ENCODE measurements at regions not wholly inside any gene's neighbourhood (a gene's known extent, or its start where the extent isn't known, plus 50 kb on each side); places are given as distances from the start of the nearest gene placed in this dataset.

DNA sequence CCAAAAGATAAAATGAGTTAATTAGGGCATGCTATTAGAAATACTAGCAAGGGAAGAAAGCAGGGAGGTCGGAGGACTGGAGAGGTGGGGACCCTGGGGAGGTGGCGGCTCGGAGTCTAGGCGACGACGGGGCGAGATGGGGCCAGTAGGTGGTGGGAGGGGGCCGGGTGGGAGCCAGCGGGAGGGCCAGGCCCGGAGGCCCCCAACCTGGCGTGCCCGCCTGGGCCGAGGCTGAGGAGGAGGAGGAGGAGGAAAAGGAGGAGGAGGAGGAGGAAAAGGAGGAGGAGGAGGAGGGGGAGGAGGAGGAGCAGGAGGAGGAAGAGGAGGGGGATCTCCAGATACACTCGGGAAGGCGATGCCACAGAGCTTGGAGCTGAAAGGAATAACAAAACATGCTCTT, 426.2 kb downstream of the NR2F2 start:
- no peak for DNase-seq

DNA sequence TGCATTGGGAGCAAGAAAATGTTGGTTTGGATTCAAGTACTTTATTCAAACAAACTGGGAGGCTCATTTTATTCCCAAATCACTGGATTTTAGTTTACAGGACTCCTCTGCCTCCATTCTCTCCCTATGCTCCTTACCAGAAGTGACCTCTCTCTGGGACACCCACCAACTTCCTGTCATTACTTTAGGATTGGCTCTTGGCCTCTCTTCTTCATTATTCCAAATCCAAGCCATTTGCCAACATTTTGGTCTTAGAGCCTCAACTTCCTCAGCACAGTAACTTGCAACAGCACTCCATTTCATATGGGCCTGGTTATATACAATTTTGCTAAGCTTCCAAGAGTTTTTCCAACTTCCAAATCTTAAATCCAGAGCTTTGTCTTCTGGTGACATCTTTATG, 432.1 kb downstream of the NR2F2 start:
- DNase-seq: no peak

DNA sequence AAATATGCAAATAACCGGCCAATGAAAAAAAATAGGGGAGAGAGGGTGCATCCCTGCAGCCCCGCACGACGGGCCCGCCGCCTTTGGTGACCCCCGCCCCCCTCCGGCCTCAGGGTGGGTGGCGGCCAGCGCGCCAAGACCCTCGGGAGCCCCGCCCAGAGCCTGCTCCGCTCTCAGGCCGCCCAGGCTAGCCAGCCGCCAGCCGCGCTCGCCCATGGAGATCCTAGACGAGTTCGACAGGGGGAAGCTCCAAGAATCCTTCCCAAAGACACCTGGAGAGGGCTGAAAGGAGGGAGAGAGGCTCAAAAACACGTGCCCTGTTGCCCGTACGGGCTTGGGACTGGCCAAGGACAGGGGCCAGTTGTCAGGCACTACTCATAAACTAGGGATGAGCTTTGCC, 434.0 kb downstream of the NR2F2 start:
- DNase-seq: no peak

DNA sequence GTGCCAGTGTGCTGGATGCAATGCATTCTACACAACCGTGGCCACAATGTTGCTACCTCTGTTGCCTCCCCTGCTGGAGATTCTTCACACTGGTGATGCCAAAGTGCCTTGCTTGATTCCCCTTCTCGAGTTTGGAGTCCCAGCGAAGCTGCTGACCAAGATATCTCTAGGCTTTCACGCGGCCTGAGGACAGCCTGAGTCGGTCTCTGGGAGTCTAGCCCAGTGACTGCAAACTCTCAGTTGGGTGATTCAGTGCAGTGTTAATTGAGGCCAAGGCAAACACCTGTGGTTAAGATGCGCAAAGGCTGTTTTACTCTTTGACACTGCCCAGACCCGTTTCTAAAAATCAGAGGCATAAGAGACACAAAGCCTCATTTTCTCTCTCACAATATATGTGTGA, 434.4 kb downstream of the NR2F2 start:
- DNase-seq: no peak

DNA sequence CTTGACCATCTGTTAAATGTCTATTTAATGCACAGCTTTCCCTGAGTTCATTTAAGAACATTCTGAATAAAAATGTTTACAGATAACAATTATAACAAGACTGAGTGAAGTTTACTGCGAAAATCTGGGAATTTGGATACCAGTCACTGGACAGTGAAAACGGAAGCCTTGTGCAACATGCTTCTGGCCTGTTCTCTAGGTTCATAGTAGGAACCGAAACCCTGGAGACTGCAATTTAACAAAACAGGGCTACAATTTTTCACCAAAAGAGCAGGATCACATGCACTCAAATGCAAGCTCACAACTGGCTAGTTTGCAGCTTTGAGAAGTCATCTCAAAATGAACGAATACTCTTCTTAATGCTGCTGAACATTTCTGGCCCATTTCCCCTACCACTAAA, 435.9 kb downstream of the NR2F2 start:
- DNase-seq: no peak

DNA sequence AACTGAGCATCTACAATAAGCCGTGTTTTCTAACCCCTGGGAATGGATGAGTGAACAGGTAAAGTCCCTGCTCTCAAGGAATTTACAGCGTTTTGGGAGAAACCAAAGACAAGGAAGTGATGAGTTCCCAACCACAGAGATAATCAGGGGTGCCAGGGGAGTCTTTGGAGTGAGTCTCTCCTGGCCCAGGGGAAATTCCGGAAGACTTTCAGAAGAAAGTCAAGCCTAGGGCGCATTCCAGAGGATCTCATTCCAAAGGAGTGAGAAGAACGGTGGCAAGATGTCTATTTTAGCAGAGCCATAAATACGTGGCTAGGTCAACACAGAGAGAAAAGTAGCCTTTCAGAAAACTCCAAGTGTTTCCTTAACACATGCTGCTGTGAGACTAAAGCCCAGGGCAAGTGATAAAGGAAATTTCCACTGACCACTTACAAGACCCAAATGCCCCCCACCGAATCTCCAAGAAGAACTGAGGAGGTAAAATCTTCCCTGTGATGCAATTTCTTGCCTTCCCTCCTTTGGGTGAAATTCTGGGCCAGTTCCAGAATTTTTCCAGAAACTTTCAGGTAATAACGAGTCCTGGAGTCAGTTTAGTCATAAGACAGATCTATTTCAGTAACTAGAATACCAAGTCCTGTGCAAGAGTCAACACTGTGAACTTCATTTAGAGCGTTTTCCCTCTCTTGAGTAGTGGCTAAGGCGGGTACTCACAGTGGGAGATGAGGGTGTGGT, 437.4 kb downstream of the NR2F2 start:
- DNase-seq: no peak

DNA sequence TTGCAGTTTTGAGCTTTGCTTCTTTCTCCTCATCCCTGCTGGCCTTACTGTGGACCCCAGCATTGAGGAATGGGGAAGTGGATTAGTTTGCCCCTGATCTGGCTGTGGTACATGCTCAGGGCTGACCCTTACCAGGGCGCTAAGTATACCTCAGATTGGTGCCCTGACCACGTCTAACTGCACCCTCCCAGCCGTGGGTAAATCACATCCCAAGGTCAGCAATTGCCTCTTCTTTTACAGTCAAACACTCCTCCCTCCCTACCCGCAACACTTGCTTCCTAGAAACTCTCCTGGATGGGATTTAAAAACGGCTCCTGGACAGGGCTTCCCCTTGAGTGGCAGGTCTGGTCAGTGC, 437.9 kb downstream of the NR2F2 start:
- DNase-seq: no peak

DNA sequence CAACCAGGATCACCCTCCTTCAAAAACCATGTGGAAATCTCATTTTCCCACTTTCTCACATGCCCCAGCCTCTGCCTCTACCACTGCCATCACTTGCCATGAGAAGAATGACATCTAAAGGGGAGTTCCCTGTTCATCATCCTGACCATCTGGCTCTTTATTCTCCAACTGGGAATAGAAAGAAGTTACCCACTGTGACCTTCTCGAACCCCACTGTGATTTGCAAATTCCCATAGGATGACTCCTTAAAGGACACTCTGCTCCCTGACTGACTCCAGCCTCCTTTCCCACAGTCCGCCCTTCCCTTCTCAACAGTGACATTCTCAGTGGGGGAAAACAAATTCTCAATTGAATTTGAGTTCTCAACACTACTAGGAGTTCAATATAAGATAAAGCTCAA, 440.5 kb downstream of the NR2F2 start:
- no peak for DNase-seq

DNA sequence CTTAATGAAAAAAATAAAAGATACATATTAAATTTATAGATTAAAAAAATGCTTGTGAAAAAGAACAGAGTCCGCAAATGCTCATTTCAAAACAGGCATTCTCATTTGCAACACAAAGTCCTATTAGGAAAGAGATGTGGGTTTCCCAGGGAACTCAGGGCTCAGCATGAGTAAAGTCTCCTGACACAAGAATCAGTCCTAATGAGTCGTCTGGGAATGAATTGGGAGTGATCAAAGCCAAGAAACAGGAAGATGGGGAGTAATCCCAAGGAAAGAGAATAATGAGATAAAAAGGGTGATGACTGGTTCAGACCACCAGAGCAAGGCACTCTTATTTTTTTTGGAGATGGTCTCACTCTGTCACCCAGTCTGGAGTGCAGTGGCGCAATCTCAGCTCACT, 443.7 kb downstream of the NR2F2 start:
- no peak for DNase-seq

DNA sequence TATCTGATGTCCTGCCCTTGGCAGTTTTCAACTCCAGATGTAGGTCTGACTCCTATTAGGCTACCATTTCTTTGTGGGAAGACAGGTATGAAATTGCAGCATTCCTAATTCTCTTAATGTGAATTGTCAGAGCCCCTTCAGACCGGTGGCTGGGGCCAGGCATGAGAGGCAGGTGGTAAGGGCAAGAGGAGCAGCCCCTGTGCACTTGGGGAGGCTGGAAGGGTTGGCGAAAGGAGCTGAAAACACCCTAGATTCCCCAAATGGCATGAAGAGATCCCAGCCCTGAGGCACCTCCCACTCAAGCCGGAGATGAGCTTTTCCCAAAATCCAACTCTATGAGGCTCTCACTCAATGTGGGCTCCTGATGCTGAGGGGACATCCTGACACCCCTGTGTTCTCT, 453.2 kb downstream of the NR2F2 start:
- no peak for DNase-seq

DNA sequence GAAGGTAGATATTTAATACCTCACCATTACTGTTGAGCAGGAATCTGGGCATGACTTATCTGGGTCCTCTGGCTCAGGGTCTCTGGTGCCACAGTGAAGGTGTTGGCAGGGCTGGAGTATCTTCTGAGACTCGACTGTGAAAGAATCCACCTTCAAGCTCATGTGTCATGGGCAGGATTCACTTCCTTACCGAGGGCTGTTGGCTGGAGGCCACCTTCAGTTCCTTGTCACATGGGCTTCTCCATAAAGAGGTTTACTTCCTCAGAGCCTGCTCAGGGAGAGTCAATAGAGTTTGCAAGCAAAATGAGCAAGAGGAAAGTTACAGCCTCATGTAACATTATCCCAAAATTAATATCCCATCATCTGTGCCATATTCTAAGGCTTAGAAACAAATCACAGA, 459.5 kb downstream of the NR2F2 start:
- no peak for DNase-seq

DNA sequence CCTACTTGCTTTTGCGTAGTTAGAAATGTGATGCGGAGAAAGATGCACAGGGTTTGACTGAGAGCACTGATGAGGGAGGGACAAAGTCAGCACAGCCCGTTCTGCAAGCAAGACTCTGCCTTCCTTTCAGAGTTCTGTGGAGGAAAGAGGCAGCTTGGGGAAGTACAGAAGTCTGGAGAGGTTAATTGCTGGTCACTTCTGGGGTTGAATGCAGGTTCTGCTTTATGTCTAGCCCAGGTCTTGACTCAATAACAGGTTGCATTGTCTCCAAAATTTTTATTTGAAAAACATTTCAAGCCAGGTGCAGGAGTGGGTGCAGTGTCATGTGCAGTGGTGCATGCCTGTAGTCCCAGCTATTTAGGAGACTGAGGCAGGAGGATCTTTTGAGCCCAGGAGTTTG, 461.7 kb downstream of the NR2F2 start:
- no peak for DNase-seq

DNA sequence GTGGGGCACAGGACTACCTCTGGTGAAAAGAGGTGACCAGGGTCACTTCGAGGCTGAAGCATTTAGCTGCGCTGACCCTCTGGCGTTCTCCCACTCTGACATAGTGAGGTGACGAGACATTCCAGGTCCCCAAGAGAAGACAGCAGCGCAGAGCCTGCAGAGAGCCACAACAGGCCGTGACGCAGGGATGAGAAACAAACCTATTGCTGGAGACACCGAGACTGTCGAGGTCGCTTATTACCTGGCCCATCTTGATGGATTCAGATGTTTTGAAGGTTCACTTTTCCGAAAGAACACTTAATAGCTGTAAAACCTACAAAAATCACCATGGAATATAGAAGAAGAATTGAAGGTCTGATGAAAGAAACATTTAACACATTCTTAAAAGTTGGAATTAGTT, 466.3 kb downstream of the NR2F2 start:
- no peak for DNase-seq

DNA sequence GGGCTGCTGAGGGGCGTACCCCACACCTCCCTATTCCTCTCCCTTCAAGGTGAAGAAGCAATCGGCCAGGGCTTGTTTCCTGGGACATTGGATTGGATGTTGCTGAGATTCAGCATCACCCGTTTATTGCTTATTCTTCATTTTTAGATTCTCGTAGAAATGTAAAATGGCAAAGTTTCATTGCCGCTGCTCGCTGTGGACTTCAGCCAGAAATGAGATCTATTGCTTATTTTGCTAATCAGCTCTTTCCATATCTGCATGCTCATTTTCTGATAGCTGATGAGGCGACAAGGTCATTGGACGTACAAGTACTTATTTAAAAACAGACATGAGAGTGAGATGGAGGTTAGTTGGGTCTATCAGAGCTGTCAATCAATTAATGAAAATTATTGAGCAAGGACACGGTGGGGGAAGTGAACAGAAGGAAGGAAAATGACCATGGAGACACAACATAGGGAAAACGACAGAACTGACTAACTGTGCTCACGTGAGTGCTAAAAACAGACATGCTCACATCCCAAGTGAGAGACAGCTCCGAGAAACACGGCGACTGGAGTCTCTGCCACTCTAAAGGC, 471.2 kb downstream of the NR2F2 start:
- no peak for DNase-seq

DNA sequence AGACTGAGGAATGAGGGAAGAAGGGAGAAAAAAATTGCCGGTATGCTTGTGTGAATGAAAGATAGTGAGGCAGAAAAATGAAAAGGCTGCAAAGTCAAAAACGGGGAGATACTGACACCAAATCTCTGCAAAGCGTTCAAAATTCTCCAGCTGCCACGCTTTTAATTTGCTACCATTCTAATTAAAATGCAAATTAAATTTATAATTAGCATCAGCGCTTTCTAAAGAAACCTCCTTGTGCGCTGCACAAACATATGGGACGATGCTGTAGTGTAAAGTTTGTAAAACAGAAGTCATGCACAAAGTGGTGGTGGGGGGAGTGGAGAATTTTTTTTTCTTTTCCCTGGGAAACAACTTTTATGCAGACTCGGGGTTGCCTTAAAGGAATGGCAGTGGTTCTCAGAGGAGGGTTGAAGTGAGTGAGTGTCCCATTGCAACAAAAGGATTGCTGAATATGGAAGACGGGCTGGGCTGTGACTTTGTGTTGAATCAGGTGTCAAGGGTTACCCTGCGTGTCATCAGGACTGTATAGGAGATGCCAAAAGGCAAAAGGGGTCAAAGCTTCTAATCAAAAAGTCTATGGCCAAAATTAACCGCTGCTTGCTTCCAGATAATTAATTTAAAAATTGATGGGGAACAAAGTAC, 472.2 kb downstream of the NR2F2 start:
- DNase-seq: no peak

DNA sequence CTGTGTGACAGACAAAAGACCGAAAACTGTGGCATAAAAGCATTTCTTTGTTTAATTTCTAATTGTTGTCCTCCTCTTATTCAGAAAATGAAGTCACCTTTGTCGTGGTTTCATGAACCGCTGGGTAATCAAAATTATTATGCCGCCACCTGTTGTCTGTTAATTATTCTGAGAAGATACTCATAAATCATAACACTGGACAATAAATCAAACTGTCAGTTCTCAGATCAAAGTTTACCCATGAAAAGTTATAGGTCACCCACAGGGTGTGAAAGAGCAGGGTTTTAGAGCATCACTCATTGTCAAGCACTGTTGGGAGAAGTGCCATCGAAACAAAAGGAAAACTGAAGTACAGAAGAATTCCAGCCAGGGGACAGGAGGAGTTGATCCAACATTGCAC, 474.3 kb downstream of the NR2F2 start:
- no peak for DNase-seq

DNA sequence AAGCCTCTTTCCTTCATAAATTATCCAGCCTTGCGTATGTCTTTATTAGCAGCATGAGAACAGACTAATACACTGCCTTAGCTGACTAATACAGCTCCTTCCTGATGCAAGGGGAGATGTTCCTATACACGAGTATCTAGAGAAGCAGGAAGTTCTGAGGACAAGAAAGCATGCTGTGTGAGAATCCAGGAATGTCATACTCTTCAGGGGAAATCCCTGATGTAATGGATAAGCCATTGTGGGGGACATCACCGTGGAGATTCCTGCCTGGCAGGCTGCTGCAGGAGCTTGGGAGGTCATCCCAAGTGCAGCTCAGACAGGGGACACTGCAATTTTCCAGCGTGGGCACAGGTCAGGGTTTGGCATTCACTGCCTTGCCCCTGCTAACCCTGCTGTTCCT, 476.9 kb downstream of the NR2F2 start:
- DNase-seq: no peak

DNA sequence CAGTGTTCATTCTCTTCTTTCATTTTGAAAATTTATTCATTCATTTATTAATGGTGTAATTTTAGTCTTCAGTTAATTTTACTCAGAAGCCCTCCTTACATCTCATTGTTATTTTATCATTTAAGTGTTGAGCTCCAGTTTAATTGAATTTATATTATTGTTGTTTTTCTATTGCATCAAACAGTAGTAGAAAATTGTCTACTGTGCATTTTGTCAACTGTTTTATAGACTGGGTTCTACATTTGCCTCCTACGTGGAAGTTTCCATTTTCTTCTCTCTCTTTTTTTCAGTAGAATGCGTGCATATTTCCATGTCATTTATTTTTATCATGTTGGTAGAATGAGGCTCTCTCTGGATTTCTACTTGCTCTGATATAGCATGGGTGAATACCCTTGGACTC, 487.4 kb downstream of the NR2F2 start:
- no peak for DNase-seq

DNA sequence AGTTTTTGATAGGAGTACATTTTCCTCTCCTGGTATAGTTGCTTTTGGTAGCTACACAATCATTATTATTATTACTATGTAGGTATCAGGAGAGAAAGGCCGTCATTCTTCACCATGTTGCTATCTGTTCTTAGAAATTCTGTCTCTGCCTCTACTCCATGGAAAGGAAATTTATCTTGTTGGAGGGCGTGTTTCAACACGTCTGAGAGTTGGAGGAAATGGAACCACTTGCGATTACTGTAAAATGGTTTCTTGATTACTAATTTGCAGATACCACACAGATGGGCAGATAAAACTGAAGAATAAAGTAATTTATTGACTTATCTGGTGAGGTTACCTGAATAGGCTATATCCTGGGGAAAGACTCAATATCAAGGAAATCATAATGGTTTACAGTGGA, 488.4 kb downstream of the NR2F2 start:
- DNase-seq: no peak

DNA sequence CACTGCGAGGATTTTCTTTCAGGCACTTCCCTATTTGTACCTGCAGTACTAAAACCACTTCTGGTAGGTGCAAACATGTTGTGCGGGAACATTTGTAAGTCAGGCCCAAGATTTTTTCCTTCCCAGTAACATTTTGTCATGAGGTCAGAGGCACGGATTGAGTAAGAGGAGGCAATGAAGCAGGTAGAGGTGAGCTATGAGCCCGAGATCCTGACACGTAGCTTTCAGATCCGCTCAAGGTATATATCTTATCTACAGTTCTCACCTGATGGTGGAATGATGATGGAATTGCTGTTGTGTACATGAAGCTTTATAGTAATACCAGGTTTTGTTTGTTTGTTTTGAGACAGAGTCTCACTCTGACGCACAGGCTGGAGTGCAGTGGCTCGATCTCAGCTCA, 497.5 kb downstream of the NR2F2 start:
- DNase-seq: no peak

DNA sequence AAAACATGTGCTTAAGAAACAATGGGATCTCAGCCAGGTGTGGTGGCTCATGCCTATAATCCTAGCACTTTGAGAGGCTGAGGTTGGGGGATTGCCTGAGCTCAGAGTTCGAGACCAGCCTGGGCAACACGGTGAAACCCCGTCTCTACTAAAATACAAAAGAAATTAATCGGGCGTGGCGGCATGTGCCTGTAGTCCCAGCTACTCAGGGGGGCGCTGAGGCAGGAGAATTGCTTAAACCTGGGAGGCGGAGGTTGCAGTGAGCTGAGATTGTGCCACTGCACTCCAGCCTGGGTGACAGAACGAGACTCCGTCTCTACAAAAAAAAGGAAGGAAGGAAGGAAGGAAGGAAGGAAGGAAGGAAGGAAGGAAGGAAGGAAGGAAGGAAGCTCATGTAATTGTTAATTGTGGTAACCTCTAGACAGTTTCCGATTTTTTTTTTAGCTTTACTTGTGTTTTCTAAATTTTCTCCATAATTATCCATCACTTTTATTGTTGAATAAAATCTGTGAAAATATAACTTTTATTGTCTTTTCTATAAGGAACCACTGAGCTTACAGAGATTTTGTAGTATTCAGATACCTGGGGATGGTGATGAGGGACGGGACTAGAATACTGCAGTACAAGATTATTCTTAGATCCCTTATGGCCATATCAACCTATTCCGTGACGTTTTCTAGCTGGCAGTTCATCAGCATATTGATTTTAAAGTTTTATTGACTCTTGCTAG, 506.9 kb downstream of the NR2F2 start:
- no peak for DNase-seq

DNA sequence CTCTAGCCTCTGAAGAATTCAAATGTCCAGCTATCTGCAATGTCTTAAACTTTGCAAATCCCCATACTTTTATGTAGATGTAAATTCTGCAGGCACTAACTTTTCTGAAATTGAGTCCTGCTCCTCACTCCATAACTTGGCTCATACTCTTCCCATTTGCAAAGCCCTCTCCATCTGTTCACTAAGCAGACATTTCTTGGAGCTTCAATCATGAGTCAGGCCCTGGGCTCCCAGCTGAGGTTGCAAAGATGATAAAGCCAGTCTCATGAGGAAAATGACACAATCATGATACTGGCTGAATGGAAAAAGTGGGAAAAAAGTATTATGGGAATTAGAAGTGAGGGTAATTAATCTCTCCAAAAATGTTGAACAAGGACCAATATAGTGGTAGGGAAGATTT, 507.6 kb downstream of the NR2F2 start:
- no peak for DNase-seq

DNA sequence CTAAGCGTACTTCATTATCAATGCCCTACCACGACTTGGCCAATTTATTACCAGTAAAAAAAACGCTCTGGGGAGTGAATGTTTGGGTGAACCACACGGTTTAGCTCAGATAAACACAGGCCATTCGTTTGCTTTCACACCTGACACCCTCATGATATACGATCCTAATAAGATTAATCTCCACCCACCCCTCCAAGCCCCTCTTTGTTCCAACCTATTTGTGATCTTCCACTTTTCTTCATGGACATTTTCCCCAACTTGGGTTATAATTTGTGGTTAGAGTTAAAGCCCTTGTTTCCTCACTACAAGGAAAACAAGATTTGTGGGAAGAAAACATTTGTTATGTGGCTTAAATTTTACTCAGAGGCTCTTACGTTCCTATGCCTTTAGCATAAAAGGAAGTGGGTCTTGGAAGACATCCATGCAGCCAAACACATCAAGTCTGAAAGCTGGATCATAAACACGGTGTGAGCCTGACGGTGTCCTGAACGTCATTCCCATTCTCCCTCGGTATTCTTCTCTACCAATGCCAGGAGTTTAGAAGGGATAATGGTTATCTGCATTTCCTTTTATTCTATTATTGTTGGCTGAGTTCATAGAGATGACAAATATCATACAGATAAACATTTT, 518.9 kb downstream of the NR2F2 start:
- DNase-seq: no peak

DNA sequence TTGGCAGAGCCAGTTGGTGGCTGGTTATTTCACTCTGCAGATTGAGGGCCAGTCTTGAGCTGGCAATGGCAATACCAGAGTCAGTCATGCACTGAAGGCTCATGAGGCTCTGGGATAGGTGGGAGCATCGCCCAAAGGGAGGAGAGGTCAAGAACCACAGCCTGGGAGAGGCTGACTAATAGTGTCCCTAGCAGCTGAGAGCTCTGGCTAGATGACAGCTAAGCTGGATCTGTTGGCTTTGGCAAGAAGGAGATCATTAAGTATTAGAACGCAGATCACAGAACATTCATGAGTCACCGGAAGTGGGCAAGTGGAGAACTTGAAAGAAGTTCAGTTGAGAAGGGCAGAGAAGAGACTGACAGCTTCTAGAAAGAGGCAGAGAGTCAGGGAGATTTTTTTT, 521.1 kb downstream of the NR2F2 start:
- DNase-seq: no peak
